ENCODE measurements at regions not wholly inside any gene's neighbourhood (a gene's known extent, or its start where the extent isn't known, plus 50 kb on each side); places are given as distances from the start of the nearest gene placed in this dataset.

GRCh38 chr11:26143566-26144290, 188.2 kb upstream of the ANO3 start:
- Histone ChIP-seq H3K9me3 (no peaks in the 10 kb centered on the region), H3K4me3 (no peak overlapping the region), H3K27ac (no peak overlapping the region), H3K4me1 (no peaks in the 10 kb centered on the region), H3K36me3 (no peaks in the 10 kb centered on the region), H3K27me3 (no peaks in the 10 kb centered on the region)
- DNase-seq, result no peak
- no peak for ATAC-seq (ENCODE audit: low FRiP score in 2 of 2)
- no peak for TF ChIP-seq CTCF (IDR thresholded peaks at IDR 0.05)
- TF ChIP-seq POLR2A (IDR thresholded peaks at IDR 0.05), result no peak
- TF ChIP-seq POLR2AphosphoS5 (IDR thresholded peaks at IDR 0.05), result no peak
- TF ChIP-seq EP300 (IDR thresholded peaks at IDR 0.05), result no peak

- H3K4me1 ChIP-seq, result no peaks in the 10 kb centered on the region
- H3K27ac ChIP-seq, result no peak overlapping the region
- no peak for ATAC-seq (ENCODE audit: low FRiP score in 2 of 2)
- no peak for DNase-seq
- 39 to 55% methylated on average over 2 of the region's 2 CpGs for WGBS, 2 donors
- H3K4me3 ChIP-seq, result no peak overlapping the region
- H3K9me3 ChIP-seq, result no peaks in the 10 kb centered on the region
- TF ChIP-seq POLR2A (IDR thresholded peaks at IDR 0.05) (no peak), EP300 (IDR thresholded peaks at IDR 0.05) (no peak), POLR2AphosphoS5 (IDR thresholded peaks at IDR 0.05) (no peak), CTCF (IDR thresholded peaks at IDR 0.05) (no peak)
- H3K27me3 ChIP-seq, result no peaks in the 10 kb centered on the region
- no peaks in the 10 kb centered on the region for H3K36me3 ChIP-seq
Measured at GRCh38 chr11:26144291-26144690, 187.6 kb upstream of the ANO3 start.

GRCh38 chr11:26144911-26145310, 187.0 kb upstream of the ANO3 start:
- H3K27me3 ChIP-seq, result no peaks in the 10 kb centered on the region
- no peaks in the 10 kb centered on the region for H3K36me3 ChIP-seq
- H3K4me3 ChIP-seq, result no peak overlapping the region
- ATAC-seq (ENCODE audit: low FRiP score in 2 of 2), result no peak
- no peaks in the 10 kb centered on the region for H3K4me1 ChIP-seq
- no peak overlapping the region for H3K27ac ChIP-seq
- no peaks in the 10 kb centered on the region for H3K9me3 ChIP-seq
- TF ChIP-seq POLR2AphosphoS5 (IDR thresholded peaks at IDR 0.05), result no peak
- TF ChIP-seq EP300 (IDR thresholded peaks at IDR 0.05), result no peak
- no peak for TF ChIP-seq POLR2A (IDR thresholded peaks at IDR 0.05)
- no peak for TF ChIP-seq CTCF (IDR thresholded peaks at IDR 0.05)
- DNase-seq, result no peak

GRCh38 chr11:26149585-26149984, 182.3 kb upstream of the ANO3 start:
- Histone ChIP-seq H3K27me3 (no peaks in the 10 kb centered on the region), H3K4me3 (no peak overlapping the region), H3K9me3 (no peaks in the 10 kb centered on the region), H3K4me1 (no peaks in the 10 kb centered on the region), H3K27ac (no peak overlapping the region), H3K36me3 (no peaks in the 10 kb centered on the region)
- WGBS, 2 donors, result 93 to 96% methylated on average over 21 of the region's 21 CpGs
- TF ChIP-seq CTCF (IDR thresholded peaks at IDR 0.05) (no peak), POLR2A (IDR thresholded peaks at IDR 0.05) (no peak), EP300 (IDR thresholded peaks at IDR 0.05) (no peak)
- ATAC-seq (ENCODE audit: low FRiP score in 2 of 2) (peak in 1 of 2 donors; percentile 30), DNase-seq (peak in 1 of 2 donors; percentile 36)

- Histone ChIP-seq H3K4me3 (no peak overlapping the region), H3K9me3 (no peaks in the 10 kb centered on the region), H3K36me3 (no peaks in the 10 kb centered on the region), H3K27me3 (no peaks in the 10 kb centered on the region), H3K4me1 (no peaks in the 10 kb centered on the region), H3K27ac (no peak overlapping the region)
- 79 to 85% methylated on average over 5 to 8 of the region's 8 CpGs for WGBS, 2 donors
- no peak for DNase-seq
- no peak for ATAC-seq (ENCODE audit: low FRiP score in 2 of 2)
- TF ChIP-seq POLR2AphosphoS5 (IDR thresholded peaks at IDR 0.05), result no peak
- TF ChIP-seq POLR2A (IDR thresholded peaks at IDR 0.05), result no peak
- no peak for TF ChIP-seq CTCF (IDR thresholded peaks at IDR 0.05)
- no peak for TF ChIP-seq EP300 (IDR thresholded peaks at IDR 0.05)
Measured at GRCh38 chr11:26150031-26150430, 181.9 kb upstream of the ANO3 start.

Measured in upper lobe of left lung (tissue), 6 donors.